GM18868 (cell line): ENCODE measurements at regions not wholly inside any gene's neighbourhood (a gene's known extent, or its start where the extent isn't known, plus 50 kb on each side); places are given as distances from the start of the nearest gene placed in this dataset.

Experiments
- ATAC-seq: cut with Tn5 transposase; IDR thresholded peaks from one replicate; pipeline ENCODE4 v1.9.1; 2021; ENCODE audit warnings: mild to moderate bottlenecking, moderate library complexity; ENCODE audit not compliant: unreplicated experiment

DNA sequence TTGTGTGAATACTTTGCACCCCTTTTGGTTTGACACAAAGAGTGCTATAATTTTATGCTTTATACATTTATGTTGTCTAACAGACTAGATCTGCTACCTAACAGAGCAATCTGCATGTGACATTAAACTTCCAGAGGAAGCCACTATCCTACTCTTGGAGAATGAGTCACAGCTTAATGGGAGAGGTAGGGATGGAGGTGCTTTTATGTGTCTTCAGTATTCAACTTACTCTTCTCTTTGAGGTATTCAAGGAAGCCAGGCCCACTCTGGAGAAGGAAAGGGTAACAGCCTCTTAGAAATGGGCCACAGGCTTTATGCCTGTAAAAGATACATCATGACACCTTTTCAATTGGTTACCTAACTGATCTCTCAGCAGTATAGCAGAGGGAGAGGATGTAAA lies 85.8 kb upstream of the NEUROD1 start:
- no peak for ATAC-seq

DNA sequence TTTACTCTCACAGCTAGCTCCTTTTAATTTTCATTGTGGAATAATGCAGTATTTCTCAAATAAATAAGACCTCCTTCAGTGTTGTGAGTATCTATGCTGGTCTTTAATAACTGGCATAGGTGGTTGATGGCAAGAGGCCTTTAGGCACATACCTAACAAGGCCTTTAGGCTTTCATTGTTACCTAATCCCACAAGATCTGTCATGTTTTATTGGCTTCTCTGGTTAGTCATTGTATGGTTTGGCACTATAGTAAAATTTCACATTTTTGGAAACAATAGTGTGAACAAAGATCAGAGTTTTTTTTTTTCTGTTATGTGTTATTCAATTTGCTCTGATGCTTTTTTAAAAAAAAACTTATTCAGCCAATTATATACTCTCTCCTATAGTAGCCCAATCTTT lies 89.8 kb upstream of the NEUROD1 start:
- no peak for ATAC-seq

DNA sequence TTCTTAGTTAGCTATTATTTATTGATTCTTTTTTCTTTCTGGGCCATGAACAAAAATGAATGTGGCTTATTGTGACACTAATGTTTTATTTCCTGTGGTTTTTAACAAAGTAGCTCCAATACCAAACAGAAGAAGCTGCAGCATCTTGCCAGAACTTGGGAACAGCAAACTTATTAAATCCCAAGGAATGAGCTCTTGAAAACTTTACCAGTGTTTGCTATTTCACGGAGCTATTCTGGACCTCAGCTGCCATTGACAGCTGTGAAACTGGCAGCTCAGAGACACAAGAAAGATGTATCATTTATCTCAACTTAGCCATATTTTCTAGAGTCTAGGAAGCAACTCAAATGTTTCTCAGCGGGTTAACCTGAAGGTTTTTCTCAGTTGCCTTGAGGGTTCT lies 91.0 kb upstream of the NEUROD1 start:
- ATAC-seq, result no peak

GRCh38 chr2:181772334-181772733 lies 92.0 kb upstream of the NEUROD1 start:
- no peak for ATAC-seq

DNA sequence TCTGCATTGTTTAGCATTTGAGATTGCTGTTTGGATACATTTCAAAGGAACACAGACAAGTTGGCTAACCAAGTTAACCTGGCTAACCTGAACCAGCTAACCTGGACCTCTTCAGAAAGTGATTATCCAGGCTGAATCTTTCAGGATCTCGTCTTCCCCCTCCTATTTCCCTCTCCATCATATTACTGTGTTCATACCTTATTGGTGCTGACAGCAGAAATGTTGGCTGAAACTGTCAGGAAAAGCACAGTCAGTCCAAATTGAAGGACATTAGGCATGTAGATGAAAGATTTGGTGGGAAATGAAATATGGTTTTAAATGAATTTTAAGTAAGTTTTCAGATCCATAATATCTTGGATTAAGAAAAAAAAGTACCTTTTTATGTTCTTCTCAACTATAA lies 92.5 kb upstream of the NEUROD1 start:
- ATAC-seq, result no peak

GRCh38 chr2:181774685-181775084 lies 94.4 kb upstream of the NEUROD1 start:
- peak; percentile 50 for ATAC-seq

DNA sequence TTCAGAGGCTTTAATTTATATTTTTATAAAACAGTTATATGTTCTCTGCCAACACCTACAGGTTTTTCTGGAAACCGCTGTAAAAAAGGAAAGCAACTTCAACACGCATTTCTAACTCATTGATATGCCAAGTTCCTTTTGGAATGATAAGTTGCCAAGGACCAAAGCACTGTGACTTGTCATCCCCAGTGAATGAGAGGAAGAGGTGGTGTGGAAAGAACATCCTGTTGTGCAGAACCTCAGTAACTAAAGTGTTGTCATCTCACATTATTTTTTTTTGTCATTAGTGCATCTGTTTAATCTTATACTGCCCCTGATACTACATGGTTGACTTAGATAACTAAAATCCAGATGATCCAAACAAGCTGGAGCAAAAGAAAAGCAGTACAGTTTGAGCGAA lies 96.0 kb upstream of the NEUROD1 start:
- no peak for ATAC-seq

DNA sequence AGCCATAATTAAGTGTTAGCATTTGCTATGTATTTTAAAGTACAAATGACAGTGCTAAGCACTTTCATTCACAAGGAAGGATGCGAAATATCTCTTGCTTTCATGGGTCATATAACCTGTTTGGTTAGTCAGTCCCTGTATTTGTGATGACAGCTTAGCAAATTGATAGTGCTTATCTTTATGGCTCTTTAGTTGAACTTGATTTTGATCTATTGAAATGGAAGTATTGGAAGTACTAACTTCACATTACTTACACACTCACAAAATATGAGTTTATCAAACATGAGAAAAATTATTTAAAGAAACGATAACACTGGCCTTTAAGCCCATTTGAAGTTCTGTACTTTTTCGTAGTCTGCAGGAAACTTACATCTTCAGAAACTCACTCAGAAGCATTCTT lies 97.4 kb upstream of the NEUROD1 start:
- ATAC-seq, result no peak

- ATAC-seq, result no peak
Measured at GRCh38 chr2:181778621-181779201, 98.4 kb upstream of the NEUROD1 start.

DNA sequence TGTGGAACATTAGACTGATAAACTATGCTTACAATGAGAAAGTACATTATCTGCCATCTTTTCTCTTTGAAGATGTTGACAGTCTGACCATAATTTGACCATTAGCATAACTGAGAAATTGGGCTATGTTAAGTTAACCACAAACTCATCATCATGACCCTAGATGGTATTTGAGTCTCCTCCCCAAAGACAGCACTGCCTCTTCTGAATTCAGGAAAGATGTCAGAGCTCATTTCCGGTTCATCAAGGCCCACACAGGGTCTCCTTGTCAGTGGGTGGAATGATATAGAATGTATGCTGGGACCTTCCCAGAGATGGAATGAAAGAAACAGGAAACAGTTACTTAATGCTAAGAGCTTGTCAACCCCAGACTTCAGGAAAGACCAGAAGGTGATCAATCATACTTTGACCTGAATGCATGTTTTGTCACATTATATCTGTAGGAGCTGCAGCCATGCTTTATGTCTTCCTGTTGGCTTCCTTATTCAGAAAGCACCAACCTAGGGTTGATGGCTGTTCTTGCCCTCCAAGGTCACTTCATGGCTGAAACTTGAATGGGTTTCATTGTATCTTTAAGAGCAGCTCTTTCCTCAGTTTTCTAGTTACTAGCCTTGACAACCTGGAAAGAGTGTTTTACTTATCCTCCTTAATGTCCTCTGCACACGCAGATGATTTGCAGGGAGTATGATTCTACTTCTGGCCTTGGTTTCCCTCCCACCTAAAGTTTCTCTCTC lies 99.1 kb upstream of the NEUROD1 start:
- ATAC-seq, result no peak

DNA sequence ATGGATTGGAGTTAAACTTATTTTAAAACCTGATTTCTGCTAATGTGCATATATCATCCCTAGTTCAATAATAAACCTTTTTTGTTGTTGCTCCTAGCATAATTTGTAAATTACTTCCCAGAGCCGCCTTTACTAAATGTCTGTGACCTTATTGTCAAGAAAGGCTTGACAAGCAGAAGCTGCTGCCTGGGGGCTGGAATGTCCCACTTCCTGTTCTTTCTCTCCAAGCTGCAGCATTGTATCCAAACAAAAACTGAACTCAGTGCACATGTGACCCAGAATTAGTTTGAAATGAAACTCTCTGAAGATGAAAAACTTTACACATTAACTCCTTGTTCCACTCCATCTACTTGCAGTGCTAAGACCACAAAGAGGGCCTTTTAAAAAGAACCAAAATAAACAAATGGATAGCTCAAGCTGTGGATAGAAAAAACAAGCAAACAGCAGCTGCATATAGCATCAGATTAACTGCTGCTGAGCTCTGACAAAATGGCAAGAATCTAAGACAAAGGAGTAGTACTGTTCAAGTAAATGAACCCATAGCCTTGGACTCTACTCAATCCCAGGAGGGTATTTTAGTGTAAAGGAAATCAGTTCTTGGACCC lies 99.8 kb upstream of the NEUROD1 start:
- ATAC-seq, result no peak

GRCh38 chr2:181780657-181781056 lies 100.3 kb upstream of the NEUROD1 start:
- ATAC-seq, result no peak

DNA sequence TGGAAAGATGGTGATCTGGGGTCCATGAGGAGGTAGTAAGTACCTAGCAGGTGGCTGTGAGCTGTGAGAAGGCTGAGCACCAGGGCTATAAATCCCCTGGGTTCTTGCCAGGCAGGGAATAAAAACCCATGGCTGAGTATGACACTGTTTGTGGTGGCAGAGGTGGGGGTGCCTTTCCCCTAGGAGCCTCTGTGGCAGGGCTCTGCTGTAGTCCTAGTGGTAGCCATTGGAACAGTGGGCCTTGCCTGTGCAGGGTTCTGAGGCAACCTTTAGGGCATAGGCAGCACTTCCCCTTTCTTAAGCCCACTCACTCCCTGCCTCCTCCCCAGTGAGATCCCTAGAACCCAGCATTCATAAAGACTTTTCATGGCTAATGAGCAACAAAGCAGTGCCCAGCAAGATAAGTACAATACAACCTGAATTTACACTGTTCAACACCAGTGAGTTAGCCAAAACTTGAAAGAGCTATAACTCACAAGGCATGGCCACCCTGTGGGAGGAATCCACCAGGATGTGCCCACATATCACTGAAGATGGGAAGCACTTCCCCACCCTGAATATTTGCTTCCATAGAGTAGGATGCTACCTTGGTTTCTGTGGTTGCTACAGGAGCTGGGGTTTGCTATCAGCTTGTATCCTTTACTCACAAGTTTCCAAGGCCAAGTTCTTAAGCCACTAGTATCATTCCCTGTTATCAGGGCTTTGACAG lies 100.9 kb upstream of the NEUROD1 start:
- peak; percentile 52 for ATAC-seq

DNA sequence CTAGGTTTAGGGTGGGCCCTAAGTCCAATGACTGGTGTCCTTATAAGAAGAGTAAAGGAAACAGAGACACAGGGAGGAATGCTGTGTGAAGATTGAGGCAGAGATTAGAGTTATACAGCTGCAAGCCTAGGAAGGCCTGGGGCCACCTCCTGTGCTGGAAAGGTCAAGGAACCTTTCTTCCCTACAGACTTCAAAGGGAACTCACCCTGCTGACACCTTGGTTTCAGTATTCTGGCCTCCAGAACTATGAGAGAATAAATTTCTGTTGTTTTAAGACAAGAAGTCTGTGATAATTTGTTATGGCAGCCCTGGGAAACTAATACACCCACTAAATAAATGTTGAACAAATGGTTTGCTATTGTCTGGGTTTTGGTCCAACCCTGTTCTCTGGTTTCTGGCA lies 102.3 kb upstream of the NEUROD1 start:
- ATAC-seq, result no peak

DNA sequence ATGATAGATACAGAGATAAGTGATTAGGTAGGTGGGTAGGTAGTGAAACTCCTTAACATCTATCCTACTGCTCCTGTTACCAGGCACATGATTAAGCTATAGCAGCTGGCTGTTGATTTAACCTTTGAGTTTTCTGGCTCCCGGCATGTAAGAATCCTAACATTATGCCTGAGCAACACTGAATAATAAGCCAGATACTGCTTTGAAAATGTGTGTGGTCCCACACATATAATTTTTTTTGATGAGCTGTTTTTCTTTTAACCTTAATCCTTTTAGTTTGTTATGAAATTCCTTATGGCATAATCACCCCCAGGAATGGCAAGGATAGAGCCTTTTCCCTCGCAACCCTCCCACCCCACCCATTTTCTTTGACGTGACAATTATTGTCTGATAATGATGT lies 104.2 kb upstream of the NEUROD1 start:
- ATAC-seq, result no peak

DNA sequence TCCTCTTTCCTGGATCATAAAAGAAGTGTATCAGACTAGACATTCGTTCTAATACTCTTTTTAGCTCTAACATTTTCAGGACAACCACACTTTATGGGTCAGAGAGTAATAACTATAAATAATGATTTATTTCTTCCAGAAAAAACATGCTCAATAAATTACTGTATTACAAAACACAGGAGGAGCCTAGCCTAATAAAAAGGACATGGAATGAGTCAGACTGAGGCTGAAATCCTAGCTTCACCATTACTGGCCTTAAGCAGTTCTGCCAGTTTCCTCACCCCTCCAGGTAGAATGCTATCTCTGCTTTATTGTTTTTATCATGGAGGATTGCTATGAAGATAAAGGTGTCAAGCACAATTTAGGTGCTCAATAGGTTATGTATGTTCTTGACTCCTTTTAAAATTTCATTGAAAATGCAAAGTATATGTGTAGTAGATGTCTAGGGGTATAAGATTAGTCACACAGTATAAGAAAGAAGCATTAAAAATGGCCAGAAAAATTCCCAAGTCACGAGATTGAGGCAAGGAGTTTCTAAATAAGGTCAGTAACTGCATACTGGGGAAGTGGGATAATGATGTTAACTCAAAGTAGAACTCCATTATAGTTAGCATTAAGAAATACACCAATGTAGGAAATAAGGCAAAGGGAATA lies 105.5 kb upstream of the NEUROD1 start:
- no peak for ATAC-seq

GRCh38 chr2:181786371-181787228 lies 104.9 kb upstream of the ITPRID2 start:
- no peak for ATAC-seq

- no peak for ATAC-seq
Measured at GRCh38 chr2:181787310-181788048, 104.1 kb upstream of the ITPRID2 start.

DNA sequence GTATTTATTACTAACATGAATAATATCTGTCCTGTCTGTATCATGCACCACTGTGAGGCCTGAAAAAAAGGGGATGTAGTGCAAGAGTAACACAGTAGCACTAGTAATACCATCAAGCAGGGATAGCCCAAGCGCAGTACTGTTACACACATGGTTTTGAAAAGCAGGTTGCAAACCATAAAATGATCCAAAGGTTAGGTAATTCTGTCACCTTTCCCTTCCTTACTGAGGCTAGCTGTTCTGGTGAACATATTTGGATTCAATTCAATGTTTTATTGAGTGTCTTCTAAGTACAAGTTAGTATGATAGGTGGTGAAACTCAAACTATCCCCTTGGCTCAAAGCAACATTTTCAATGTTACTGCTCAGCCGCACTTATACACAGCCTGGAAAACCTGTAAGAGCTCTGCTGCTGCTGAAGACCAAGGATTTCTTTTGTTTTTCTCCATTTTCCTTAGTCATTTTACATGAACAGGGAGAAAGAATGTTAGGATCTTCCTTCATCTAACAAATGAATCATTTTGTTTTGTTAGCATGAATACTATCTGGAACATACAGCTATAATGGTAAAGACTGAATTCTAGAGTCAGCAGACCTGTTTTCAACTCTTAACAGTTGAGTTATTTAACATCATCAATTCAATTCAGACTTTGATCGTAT lies 102.5 kb upstream of the ITPRID2 start:
- ATAC-seq, result no peak
